Ishikawa (cell line): ENCODE measurements at regions not wholly inside any gene's neighbourhood (a gene's known extent, or its start where the extent isn't known, plus 50 kb on each side); places are given as distances from the start of the nearest gene placed in this dataset.

Experiments
- EP300 ChIP-seq: IDR thresholded peaks from 2 replicates; pipeline ENCODE4 v1.6.1; 2012; ENCODE audit warnings: borderline replicate concordance
- MAX ChIP-seq: IDR thresholded peaks from 2 replicates; pipeline ENCODE4 v1.6.1; 2012
- RAD21 ChIP-seq: IDR thresholded peaks from 2 replicates; pipeline ENCODE4 v1.6.1; 2012; ENCODE audit warnings: low read depth
- REST ChIP-seq: IDR thresholded peaks from 2 replicates; pipeline ENCODE4 v1.6.1; 2012; ENCODE audit warnings: low read depth, mild to moderate bottlenecking
- TAF1 ChIP-seq: IDR thresholded peaks from 2 replicates; pipeline ENCODE4 v1.6.1; 2012; ENCODE audit warnings: low read depth, mild to moderate bottlenecking
- TEAD4 ChIP-seq: IDR thresholded peaks from 2 replicates; pipeline ENCODE4 v1.6.1; 2012
- USF1 ChIP-seq: IDR thresholded peaks from 2 replicates; pipeline ENCODE4 v1.6.1; 2012
- YY1 ChIP-seq: IDR thresholded peaks from 2 replicates; pipeline ENCODE4 v1.6.1; 2012; ENCODE audit warnings: low read depth

GRCh38 chr6:140175486-140175885 is 801.0 kb upstream of the CITED2 start:
- TF ChIP-seq REST (no peak), RAD21 (no peak), EP300 (no peak), USF1 (no peak), MAX (no peak), TEAD4 (no peak), YY1 (no peak), TAF1 (no peak)
